22Rv1 (cell line): ENCODE measurements at regions not wholly inside any gene's neighbourhood (a gene's known extent, or its start where the extent isn't known, plus 50 kb on each side); places are given as distances from the start of the nearest gene placed in this dataset.
"Not testable (repeated sequence)": the region's sequence is repeated elsewhere in the genome, so short reads cannot be mapped to it uniquely, and the experiment has no call there.

Source experiments
- H3K27ac ChIP-seq: fragments of 450-650 bp; 2 replicates; pipeline ENCODE4 v1.5.1; 2017
- CTCF ChIP-seq: fragments of 450-650 bp; IDR thresholded peaks from 2 replicates; pipeline ENCODE4 v1.5.1; 2017; ENCODE audit warnings: mild to moderate bottlenecking
- ZFX ChIP-seq: fragments of 450-650 bp; IDR thresholded peaks from 2 replicates; pipeline ENCODE4 v1.6.1; 2017; ENCODE audit warnings: antibody characterized with exemption, borderline replicate concordance

- H3K27ac ChIP-seq, result no peak overlapping the region
- no peak for TF ChIP-seq ZFX
- no peak for TF ChIP-seq CTCF
Observed at GRCh38 chr12:86723326-86723725, 467.1 kb upstream of the MGAT4C start.

GRCh38 chr12:86721713-86722397, 465.7 kb upstream of the MGAT4C start:
- no peak for TF ChIP-seq CTCF
- TF ChIP-seq ZFX, result no peak
- no peak overlapping the region for H3K27ac ChIP-seq

GRCh38 chr12:86719381-86719780, 463.2 kb upstream of the MGAT4C start:
- TF ChIP-seq ZFX (no peak), CTCF (no peak)
- H3K27ac ChIP-seq, result no peak overlapping the region

- TF ChIP-seq ZFX (no peak), CTCF (no peak)
- H3K27ac ChIP-seq, result no peak overlapping the region
Observed at GRCh38 chr12:86713121-86713520, 456.9 kb upstream of the MGAT4C start.

- TF ChIP-seq CTCF, result no peak
- TF ChIP-seq ZFX, result no peak
- H3K27ac ChIP-seq, result no peak overlapping the region
Observed at GRCh38 chr12:86712425-86712843, 456.2 kb upstream of the MGAT4C start.

- no peak for TF ChIP-seq ZFX
- TF ChIP-seq CTCF, result no peak
- H3K27ac ChIP-seq, result no peak overlapping the region
Observed at GRCh38 chr12:86711731-86712130, 455.5 kb upstream of the MGAT4C start.

- no peak overlapping the region for H3K27ac ChIP-seq
- TF ChIP-seq ZFX (no peak), CTCF (no peak)
Observed at GRCh38 chr12:86710109-86710508, 453.9 kb upstream of the MGAT4C start.

- not testable (repeated sequence) for H3K27ac ChIP-seq
Observed at GRCh38 chr12:86709017-86709416, 452.8 kb upstream of the MGAT4C start.
